ENCODE measurements at regions not wholly inside any gene's neighbourhood (a gene's known extent, or its start where the extent isn't known, plus 50 kb on each side); places are given as distances from the start of the nearest gene placed in this dataset.

DNA sequence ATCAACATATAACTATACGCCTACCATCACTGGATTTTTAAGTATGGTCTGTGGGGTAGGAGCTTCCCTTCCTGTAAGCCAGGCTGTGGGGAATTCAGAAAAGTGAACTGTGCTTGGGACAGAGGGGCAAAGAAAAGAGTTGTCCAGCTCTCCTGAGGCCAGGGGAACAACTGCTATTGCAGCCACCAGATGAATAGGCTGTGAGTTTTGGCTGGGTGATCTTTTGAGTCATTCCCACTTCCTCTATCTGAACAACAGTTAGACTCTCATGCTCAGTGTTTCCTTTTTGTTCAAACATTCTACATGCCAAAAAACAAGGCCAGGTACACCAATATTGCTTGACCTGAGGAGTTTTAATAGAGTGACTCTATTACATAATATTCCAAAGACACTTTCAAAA is 426.2 kb upstream of the DACH1 start:
- Mint-ChIP-seq H3K4me1 (ENCODE audit: low read depth) (no peaks in the 10 kb centered on the region), H3K27me3 (ENCODE audit: low read depth) (no peaks in the 10 kb centered on the region), H3K4me3 (no peak overlapping the region), H3K27ac (no peak overlapping the region), H3K9me3 (peaks cover 3% of the 10 kb centered on the region), H3K36me3 (ENCODE audit: low read depth) (no peaks in the 10 kb centered on the region)
- DNase-seq (ENCODE audit: low spot score), result no peak

DNA sequence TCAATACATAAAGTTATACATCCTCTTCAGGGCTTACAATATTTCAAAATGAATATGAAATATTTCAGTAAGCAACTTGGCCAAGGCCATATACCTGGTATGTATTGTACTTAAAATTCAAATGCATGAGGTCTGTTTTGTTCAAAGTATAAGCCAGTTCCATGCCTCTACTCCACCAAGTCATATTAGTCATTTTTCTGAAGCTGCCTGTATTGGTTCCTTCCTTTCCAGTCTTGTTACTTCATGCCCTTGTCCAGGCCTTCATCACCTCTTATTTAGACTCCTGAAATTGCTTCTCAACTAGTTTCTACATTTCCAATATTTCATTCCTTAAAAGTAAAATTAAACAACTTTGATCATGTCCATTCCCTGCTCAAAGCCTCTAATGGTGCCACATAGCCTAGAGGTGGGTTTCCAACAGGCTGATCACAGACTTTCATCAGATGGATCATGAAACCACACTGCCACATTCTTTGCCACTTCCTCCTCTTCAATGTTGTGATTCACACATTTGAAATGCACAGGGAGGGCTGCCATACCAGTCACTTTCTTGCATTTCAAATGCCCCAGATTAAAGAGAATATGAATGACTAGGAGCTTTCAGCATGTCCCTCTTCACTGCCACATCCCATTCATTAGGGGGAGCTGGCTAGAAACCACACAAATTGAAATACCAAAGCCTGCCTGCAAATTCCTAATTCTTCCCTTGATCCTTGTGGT is 424.1 kb upstream of the DACH1 start:
- no peak for DNase-seq (ENCODE audit: low spot score)
- H3K9me3 Mint-ChIP-seq, result peaks cover 3% of the 10 kb centered on the region
- no peaks in the 10 kb centered on the region for H3K4me1 Mint-ChIP-seq (ENCODE audit: low read depth)
- no peaks in the 10 kb centered on the region for H3K27me3 Mint-ChIP-seq (ENCODE audit: low read depth)
- H3K36me3 Mint-ChIP-seq (ENCODE audit: low read depth), result no peaks in the 10 kb centered on the region
- no peak overlapping the region for H3K27ac Mint-ChIP-seq
- H3K4me3 Mint-ChIP-seq, result no peak overlapping the region

DNA sequence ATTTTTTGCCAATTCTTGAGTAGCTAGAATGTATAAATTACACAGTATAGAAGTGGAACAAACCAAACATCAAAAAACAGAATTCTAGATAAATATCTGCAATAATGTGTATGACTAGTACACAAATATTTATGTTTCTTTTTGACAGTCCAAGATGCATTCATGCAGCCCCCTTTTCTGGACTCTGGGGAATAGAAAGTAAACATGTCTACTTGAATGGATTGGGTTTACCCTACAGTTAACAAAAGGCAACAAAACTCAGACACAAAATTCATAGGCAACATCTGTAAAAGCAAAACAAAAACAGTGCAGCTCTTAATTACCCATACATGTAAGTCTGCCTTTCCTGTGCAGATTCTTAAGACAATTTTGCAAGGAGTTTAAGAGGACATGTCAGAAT is 419.4 kb upstream of the DACH1 start:
- no peak overlapping the region for H3K27ac Mint-ChIP-seq
- no peaks in the 10 kb centered on the region for H3K36me3 Mint-ChIP-seq (ENCODE audit: low read depth)
- H3K4me3 Mint-ChIP-seq, result no peak overlapping the region
- no peaks in the 10 kb centered on the region for H3K9me3 Mint-ChIP-seq
- DNase-seq (ENCODE audit: low spot score), result no peak
- H3K27me3 Mint-ChIP-seq (ENCODE audit: low read depth), result no peaks in the 10 kb centered on the region
- H3K4me1 Mint-ChIP-seq (ENCODE audit: low read depth), result no peaks in the 10 kb centered on the region

DNA sequence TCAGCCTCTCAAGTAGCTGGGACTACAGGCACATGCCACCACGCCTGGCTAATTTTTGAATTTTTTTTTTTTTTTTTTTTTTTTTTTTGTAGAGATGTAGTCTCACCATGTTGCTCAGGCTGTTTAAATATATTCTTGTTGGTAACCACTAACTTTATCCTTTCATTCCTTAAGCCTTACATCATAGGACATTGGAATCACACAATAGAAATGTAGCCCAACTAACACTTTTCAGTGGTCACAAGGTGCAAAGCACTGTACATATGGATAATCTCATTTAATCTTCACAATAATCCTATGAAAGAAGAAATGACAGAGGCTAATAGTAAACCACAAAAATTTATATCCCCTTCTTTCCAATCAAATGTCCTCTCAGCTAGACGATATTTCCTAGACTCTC is 417.8 kb upstream of the DACH1 start:
- no peaks in the 10 kb centered on the region for H3K36me3 Mint-ChIP-seq (ENCODE audit: low read depth)
- no peak overlapping the region for H3K27ac Mint-ChIP-seq
- H3K27me3 Mint-ChIP-seq (ENCODE audit: low read depth), result no peaks in the 10 kb centered on the region
- no peak overlapping the region for H3K4me3 Mint-ChIP-seq
- no peaks in the 10 kb centered on the region for H3K9me3 Mint-ChIP-seq
- no peak for DNase-seq (ENCODE audit: low spot score)
- H3K4me1 Mint-ChIP-seq (ENCODE audit: low read depth), result no peaks in the 10 kb centered on the region

DNA sequence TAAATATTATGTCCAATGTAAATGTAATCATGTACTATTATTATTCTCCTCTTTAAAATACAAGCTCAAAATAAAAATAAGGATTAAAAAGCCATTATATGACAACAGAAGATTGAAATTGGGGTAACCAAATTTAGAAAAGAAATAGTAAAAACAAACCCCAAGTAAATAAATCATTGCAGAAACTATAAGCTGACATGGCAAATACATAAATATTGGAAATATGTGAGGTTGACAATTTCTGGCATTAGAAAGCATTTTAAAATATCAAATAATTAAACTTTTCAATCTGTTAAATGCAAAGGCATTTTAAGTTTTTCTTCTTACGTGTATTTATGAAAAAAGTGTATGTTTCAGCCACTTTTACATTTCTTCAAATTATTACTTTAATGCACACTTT is 394.7 kb upstream of the DACH1 start:
- Mint-ChIP-seq H3K4me3 (no peak overlapping the region), H3K27me3 (ENCODE audit: low read depth) (no peaks in the 10 kb centered on the region), H3K36me3 (ENCODE audit: low read depth) (no peaks in the 10 kb centered on the region), H3K27ac (no peak overlapping the region), H3K9me3 (peaks cover 9% of the 10 kb centered on the region), H3K4me1 (ENCODE audit: low read depth) (no peaks in the 10 kb centered on the region)
- DNase-seq (ENCODE audit: low spot score), result no peak

DNA sequence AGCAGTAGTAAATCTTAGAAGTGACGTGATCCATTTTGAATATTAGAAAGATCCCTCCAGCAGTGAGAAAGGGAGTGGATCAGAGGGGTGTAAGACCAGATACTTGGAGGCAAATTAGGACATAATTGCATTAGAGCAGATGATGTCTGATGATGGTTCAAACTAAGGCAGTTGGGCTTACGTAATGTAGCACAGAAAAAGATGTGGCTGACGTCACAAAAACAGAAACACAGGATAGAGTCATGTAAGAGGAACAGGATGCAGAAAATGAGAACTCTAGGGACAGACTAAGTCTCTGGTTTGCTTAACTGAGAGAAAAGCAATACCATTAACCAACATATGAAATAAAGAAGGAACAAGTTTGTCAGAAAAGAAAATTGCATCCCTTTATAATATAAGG is 392.5 kb upstream of the DACH1 start:
- Mint-ChIP-seq H3K9me3 (peaks cover 7% of the 10 kb centered on the region), H3K36me3 (ENCODE audit: low read depth) (no peaks in the 10 kb centered on the region), H3K4me1 (ENCODE audit: low read depth) (no peaks in the 10 kb centered on the region), H3K27ac (no peak overlapping the region), H3K4me3 (no peak overlapping the region), H3K27me3 (ENCODE audit: low read depth) (no peaks in the 10 kb centered on the region)
- no peak for DNase-seq (ENCODE audit: low spot score)

DNA sequence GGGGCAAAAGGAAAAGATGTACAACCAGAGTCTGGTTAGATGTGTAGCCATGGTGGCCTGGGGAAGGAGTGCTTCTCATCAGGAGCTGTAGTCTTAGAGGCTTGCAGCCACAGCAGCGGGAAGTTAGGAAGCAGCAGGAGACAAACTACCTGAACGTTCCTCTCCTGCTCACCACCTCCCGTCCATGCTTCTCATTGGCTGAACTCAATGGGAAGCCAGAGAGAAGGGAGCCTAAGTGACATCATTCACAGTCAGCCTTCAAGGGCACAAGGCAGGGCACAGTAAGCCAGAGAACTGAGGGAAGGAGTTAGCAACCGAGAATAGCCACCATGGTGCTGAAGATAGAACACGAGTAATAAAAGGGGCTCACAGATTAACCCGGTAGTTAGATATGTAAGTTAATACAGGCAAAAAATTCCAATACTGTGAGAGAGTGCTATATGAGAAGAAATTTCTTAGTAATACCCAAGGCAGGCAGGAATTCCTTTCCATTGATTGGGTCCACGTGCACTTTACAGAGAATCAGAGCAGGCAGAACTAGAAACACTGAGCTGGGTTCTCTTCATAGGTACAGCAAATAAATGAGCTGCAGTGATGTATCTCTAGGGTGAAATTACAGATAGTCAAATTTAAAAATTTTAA is 391.5 kb upstream of the DACH1 start:
- H3K27ac Mint-ChIP-seq, result no peak overlapping the region
- no peaks in the 10 kb centered on the region for H3K27me3 Mint-ChIP-seq (ENCODE audit: low read depth)
- H3K4me3 Mint-ChIP-seq, result no peak overlapping the region
- H3K36me3 Mint-ChIP-seq (ENCODE audit: low read depth), result no peaks in the 10 kb centered on the region
- no peaks in the 10 kb centered on the region for H3K4me1 Mint-ChIP-seq (ENCODE audit: low read depth)
- H3K9me3 Mint-ChIP-seq, result no peaks in the 10 kb centered on the region
- DNase-seq (ENCODE audit: low spot score), result no peak

DNA sequence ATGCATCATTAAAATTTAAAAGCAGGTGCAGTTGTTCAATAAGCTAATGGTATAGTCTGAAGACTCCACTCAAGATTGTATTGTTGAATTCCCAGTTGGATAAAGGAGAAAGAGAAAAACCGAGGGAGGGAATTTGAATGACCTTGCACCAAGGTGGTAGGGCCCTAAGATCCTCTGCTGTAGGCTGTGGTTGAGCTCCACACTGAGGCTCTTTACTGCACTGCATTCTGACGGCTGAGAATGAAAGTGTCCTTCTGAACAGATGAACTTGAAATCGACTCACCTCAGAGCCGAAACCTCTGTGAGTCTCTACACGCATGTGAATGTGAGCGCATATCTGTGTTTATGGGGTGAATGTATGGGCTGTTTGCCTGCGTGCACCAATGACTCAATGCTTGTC is 388.9 kb upstream of the DACH1 start:
- Mint-ChIP-seq H3K4me1 (ENCODE audit: low read depth) (no peaks in the 10 kb centered on the region), H3K27ac (no peak overlapping the region), H3K27me3 (ENCODE audit: low read depth) (no peaks in the 10 kb centered on the region), H3K4me3 (no peak overlapping the region), H3K36me3 (ENCODE audit: low read depth) (no peaks in the 10 kb centered on the region), H3K9me3 (no peaks in the 10 kb centered on the region)
- DNase-seq (ENCODE audit: low spot score), result no peak

DNA sequence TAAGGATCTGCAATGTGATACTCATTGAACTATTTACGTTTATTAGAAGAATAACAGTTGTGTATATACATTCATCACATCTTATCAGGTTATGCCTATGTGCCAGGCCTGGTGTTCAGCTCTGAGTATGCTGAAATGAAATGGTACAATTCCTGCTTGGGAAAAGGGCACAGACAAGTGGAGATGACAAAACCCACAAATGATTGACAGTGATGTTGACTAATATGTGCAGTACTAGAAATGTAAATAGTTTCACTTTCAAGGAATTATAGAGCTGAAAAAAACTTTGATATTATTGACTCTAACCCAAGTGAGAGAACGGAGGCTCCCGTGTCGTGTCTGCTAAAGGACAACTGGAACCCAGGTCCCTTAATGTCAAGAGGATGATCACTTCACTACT is 386.8 kb upstream of the DACH1 start:
- Mint-ChIP-seq H3K36me3 (ENCODE audit: low read depth) (no peaks in the 10 kb centered on the region), H3K27me3 (ENCODE audit: low read depth) (no peaks in the 10 kb centered on the region), H3K9me3 (no peaks in the 10 kb centered on the region), H3K4me1 (ENCODE audit: low read depth) (no peaks in the 10 kb centered on the region), H3K4me3 (no peak overlapping the region), H3K27ac (no peak overlapping the region)
- no peak for DNase-seq (ENCODE audit: low spot score)

DNA sequence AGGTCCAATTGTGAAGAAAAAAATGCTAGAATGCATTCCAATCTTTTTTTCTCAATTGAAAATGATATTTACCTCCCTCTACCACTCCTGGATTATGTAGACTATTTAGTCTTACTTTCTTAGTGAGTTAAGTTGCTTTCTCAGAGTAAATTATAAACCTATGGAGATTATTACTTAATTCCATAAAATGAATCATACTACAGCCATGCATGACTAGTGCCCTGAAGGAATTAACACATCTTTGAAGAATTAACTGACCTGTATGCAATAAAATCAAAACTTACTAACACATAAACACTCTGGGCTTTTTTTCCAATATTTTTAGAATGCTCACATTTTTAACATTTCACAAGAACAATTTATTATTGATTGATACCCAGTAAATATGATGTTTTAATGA is 379.4 kb upstream of the DACH1 start:
- Mint-ChIP-seq H3K36me3 (ENCODE audit: low read depth) (no peaks in the 10 kb centered on the region), H3K27ac (no peak overlapping the region)

DNA sequence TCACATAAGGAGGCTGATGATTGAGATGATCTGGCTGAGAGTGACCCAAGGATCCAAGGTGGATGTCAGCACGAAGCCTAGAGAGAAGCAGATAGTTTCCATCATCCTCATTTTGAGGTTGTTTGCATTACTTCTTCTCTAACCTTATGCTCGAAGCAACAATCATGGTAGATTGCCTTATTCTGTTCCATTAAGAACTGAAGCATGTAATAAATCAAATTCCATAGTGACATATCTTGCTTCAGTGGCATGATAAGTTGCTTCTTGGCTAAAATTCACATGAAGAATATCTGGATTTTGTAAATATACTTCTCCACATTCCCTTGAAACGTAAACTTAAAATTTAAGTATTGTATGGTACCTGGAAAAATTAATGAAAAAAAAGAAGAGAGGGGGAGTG is 377.8 kb upstream of the DACH1 start:
- Mint-ChIP-seq H3K4me1 (ENCODE audit: low read depth) (no peaks in the 10 kb centered on the region), H3K36me3 (ENCODE audit: low read depth) (no peaks in the 10 kb centered on the region), H3K27me3 (ENCODE audit: low read depth) (no peaks in the 10 kb centered on the region), H3K4me3 (no peak overlapping the region), H3K9me3 (no peaks in the 10 kb centered on the region), H3K27ac (no peak overlapping the region)
- DNase-seq (ENCODE audit: low spot score), result no peak

More for the DNA sequence above, 379.4 kb upstream of the DACH1 start:
- DNase-seq (ENCODE audit: low spot score), result no peak
- no peaks in the 10 kb centered on the region for H3K4me1 Mint-ChIP-seq (ENCODE audit: low read depth)
- H3K4me3 Mint-ChIP-seq, result no peak overlapping the region
- H3K27me3 Mint-ChIP-seq (ENCODE audit: low read depth), result no peaks in the 10 kb centered on the region
- no peaks in the 10 kb centered on the region for H3K9me3 Mint-ChIP-seq

DNA sequence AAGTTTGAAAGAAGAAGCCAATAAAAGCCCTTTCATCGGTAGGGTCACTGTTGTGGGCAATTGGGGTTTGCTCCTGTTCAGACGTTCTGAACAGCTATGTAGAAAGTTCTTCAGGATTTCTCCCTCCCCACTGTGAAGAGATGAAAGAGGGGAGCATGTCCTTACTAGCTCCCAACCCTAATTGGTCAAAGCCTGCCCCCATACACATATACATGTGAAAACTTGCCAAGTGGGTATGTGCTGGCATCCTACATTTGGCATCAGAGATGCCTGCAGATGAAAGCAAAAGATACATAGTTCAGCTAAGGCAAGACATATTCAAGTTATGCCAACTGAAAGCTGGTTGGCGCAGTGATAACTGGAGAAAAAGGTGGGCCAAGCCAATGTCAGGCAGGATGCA is 363.1 kb upstream of the DACH1 start:
- Mint-ChIP-seq H3K36me3 (ENCODE audit: low read depth) (no peaks in the 10 kb centered on the region), H3K27me3 (ENCODE audit: low read depth) (no peaks in the 10 kb centered on the region), H3K9me3 (peaks cover 1% of the 10 kb centered on the region), H3K4me3 (no peak overlapping the region), H3K27ac (no peak overlapping the region), H3K4me1 (ENCODE audit: low read depth) (no peaks in the 10 kb centered on the region)
- DNase-seq (ENCODE audit: low spot score), result no peak

DNA sequence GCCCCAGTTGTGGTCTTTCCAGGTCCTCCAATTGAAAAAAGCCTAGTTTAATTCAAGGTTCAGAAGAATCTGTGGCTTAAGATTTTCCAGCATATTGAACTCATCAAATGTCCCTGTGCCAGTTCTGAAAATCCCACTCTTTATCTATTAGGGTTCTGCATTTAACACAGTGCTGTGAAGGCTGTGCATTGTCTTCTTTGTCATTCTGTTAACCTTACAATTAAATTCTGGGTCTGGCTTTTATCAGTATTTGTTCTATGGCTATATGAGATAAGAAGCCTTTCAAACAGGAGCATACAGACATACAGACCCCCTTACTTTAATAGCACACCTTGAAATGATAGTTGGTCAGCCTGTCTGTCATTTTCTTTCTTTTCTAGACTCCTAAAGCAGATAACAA is 362.1 kb upstream of the DACH1 start:
- Mint-ChIP-seq H3K9me3 (peaks cover 4% of the 10 kb centered on the region), H3K4me3 (no peak overlapping the region), H3K36me3 (ENCODE audit: low read depth) (no peaks in the 10 kb centered on the region), H3K27me3 (ENCODE audit: low read depth) (no peaks in the 10 kb centered on the region), H3K4me1 (ENCODE audit: low read depth) (no peaks in the 10 kb centered on the region), H3K27ac (no peak overlapping the region)
- no peak for DNase-seq (ENCODE audit: low spot score)

DNA sequence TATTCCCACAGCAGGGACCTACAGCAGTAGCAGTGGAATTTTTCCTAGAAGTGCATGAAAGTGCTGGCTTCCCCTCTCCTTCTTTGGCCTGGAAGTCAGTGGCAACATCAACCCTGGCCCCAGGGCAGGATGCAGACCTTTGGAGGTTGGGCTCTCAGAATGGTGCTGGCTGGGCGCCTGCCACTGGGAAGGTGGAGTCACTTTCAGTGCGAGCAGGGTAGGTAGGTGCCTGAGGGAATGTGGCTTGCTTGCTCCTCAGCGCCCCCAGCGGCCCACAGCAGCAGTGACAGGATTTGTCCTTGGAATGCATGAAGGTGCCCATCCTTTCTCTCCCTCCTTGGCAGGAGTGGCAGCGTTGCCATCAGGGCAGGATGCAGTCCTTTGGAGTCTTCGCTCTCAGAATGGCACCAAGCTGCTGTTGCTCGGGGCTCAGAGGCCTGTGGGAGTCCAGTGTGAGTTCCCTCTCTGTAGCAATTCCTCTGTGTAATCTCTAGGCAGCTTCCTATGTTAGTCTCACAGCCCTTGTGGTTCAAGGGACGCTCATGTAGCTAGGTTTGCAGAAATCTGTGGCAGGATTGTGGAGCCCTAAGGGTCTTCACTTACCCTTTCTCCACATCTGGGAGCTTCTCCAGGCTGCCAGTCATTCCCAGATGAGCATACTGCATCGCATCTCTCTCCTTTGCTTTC is 354.4 kb upstream of the DACH1 start:
- no peak for DNase-seq (ENCODE audit: low spot score)
- Mint-ChIP-seq H3K4me1 (ENCODE audit: low read depth) (no peaks in the 10 kb centered on the region), H3K27me3 (ENCODE audit: low read depth) (no peaks in the 10 kb centered on the region), H3K9me3 (peaks cover 4% of the 10 kb centered on the region), H3K36me3 (ENCODE audit: low read depth) (no peaks in the 10 kb centered on the region), H3K27ac (no peak overlapping the region), H3K4me3 (no peak overlapping the region)
